ENCODE measurements at regions not wholly inside any gene's neighbourhood (a gene's known extent, or its start where the extent isn't known, plus 50 kb on each side); places are given as distances from the start of the nearest gene placed in this dataset.

GRCh38 chr11:134836561-134836960, 424.5 kb upstream of the B3GAT1 start:
- WGBS (ENCODE audit: insufficient coverage, low coverage, low lambda C conversion rate, missing lambda C conversion rate): 100% methylated on average over 1 of the region's 4 CpGs
- H3K4me1 ChIP-seq: no peaks in the 10 kb centered on the region
- ATAC-seq (no peak), DNase-seq (no peak)
- intact Hi-C loops (cut with DNase I): no loop called here
- H3K27me3 ChIP-seq: no peaks in the 10 kb centered on the region
- H3K4me3 ChIP-seq: no peak overlapping the region
- no peaks in the 10 kb centered on the region for H3K9me3 ChIP-seq
- H3K36me3 ChIP-seq: no peaks in the 10 kb centered on the region
- TF ChIP-seq, protein P1, sequence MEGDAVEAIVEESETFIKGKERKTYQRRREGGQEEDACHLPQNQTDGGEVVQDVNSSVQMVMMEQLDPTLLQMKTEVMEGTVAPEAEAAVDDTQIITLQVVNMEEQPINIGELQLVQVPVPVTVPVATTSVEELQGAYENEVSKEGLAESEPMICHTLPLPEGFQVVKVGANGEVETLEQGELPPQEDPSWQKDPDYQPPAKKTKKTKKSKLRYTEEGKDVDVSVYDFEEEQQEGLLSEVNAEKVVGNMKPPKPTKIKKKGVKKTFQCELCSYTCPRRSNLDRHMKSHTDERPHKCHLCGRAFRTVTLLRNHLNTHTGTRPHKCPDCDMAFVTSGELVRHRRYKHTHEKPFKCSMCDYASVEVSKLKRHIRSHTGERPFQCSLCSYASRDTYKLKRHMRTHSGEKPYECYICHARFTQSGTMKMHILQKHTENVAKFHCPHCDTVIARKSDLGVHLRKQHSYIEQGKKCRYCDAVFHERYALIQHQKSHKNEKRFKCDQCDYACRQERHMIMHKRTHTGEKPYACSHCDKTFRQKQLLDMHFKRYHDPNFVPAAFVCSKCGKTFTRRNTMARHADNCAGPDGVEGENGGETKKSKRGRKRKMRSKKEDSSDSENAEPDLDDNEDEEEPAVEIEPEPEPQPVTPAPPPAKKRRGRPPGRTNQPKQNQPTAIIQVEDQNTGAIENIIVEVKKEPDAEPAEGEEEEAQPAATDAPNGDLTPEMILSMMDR (IDR thresholded peaks at IDR 0.05): no peak
- no peak for TF ChIP-seq POLR2A (IDR thresholded peaks at IDR 0.05)
- H3K27ac ChIP-seq: no peak overlapping the region

DNA sequence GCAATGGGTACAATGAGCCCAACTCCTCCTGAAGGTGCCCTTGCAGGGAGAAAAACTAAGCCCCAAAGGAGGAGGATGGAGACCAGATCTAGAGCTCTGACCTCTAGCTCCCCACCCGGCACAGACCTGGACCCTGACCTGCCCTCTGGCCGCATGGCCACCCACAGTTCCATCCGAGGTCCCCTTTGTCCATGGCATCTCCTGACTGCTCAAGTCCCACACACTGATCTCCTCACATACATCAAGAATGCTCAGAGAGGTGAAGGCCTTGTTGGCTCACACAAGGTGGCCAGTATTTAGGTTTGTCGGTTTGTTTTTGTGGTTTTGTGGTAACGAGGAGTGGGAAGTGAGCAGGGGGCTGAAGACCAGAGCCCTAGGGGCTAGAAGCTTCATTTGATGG, 423.5 kb upstream of the B3GAT1 start:
- intact Hi-C loops (cut with DNase I): no loop called here
- H3K4me3 ChIP-seq: no peak overlapping the region
- DNase-seq (no peak), ATAC-seq (no peak)
- TF ChIP-seq POLR2A (IDR thresholded peaks at IDR 0.05): no peak
- no peaks in the 10 kb centered on the region for H3K9me3 ChIP-seq
- H3K4me1 ChIP-seq: no peaks in the 10 kb centered on the region
- no peak overlapping the region for H3K27ac ChIP-seq
- 15% methylated on average over 2 of the region's 5 CpGs for WGBS (ENCODE audit: insufficient coverage, low coverage, low lambda C conversion rate, missing lambda C conversion rate)
- no peaks in the 10 kb centered on the region for H3K36me3 ChIP-seq
- H3K27me3 ChIP-seq: no peaks in the 10 kb centered on the region

GRCh38 chr11:134830312-134830711, 418.3 kb upstream of the B3GAT1 start:
- TF ChIP-seq POLR2A (IDR thresholded peaks at IDR 0.05): no peak
- TF ChIP-seq, protein P1 (IDR thresholded peaks at IDR 0.05): no peak
- Histone ChIP-seq H3K36me3 (no peaks in the 10 kb centered on the region), H3K27ac (no peak overlapping the region), H3K27me3 (no peaks in the 10 kb centered on the region), H3K9me3 (no peaks in the 10 kb centered on the region), H3K4me3 (no peak overlapping the region), H3K4me1 (no peaks in the 10 kb centered on the region)
- DNase-seq (no peak), ATAC-seq (no peak)
- intact Hi-C loops (cut with DNase I): no loop called here

GRCh38 chr11:134823970-134824369, 411.9 kb upstream of the B3GAT1 start:
- intact Hi-C loops (cut with DNase I): no loop called here
- H3K27me3 ChIP-seq: no peaks in the 10 kb centered on the region
- H3K36me3 ChIP-seq: no peaks in the 10 kb centered on the region
- no peaks in the 10 kb centered on the region for H3K9me3 ChIP-seq
- TF ChIP-seq POLR2A (IDR thresholded peaks at IDR 0.05): no peak
- TF ChIP-seq, protein P1 (IDR thresholded peaks at IDR 0.05): no peak
- ATAC-seq (no peak), DNase-seq (no peak)
- WGBS (ENCODE audit: insufficient coverage, low coverage, low lambda C conversion rate, missing lambda C conversion rate): 64% methylated on average over 4 of the region's 4 CpGs
- no peaks in the 10 kb centered on the region for H3K4me1 ChIP-seq
- H3K27ac ChIP-seq: no peak overlapping the region
- H3K4me3 ChIP-seq: no peak overlapping the region

DNA sequence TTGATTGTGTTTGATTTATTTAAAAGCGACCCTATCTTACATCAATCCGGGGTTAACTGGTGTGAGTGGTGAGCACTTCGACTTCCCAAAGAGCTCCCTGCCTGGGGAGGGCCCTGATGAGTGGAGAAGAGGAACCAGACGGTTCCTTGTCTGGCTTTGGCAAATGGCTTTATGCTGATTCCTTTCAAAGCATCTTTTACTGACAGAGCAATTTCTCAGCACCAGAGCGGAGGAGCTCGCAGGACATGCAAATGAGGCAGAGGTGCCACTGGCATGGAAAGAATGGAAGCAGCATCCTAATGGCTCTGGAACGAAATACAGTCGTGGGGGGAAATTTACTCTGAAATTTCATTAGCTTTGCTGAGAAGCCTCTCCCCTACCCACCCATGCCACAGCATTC, 410.9 kb upstream of the B3GAT1 start:
- DNase-seq (no peak), ATAC-seq (no peak)
- Histone ChIP-seq H3K9me3 (no peaks in the 10 kb centered on the region), H3K27me3 (no peaks in the 10 kb centered on the region), H3K4me3 (no peak overlapping the region), H3K36me3 (no peaks in the 10 kb centered on the region), H3K27ac (no peak overlapping the region), H3K4me1 (no peaks in the 10 kb centered on the region)
- 51% methylated on average over 8 of the region's 8 CpGs for WGBS (ENCODE audit: insufficient coverage, low coverage, low lambda C conversion rate, missing lambda C conversion rate)
- intact Hi-C loops (cut with DNase I): no loop called here
- TF ChIP-seq POLR2A (IDR thresholded peaks at IDR 0.05): no peak

DNA sequence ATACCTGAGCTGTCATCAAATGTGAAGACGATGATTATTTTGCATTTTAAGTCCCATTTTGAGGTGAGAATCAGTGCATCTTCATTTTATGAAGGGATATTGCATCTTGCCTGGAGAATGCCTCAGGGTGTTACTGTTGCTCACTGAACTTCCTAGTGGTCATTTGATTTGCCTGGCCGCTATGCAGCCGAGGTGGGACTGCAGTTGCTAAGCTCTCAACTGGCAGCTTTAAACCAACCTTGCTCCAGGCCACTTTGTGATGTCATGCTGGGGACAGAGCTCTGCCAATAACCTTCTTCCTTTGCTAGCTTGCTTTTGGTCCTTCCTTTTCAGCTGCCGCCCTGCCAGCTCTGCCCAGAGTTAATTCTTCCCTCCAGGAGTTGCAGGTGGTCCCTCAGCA, 409.4 kb upstream of the B3GAT1 start:
- Histone ChIP-seq H3K27me3 (no peaks in the 10 kb centered on the region), H3K4me3 (no peak overlapping the region), H3K9me3 (no peaks in the 10 kb centered on the region), H3K36me3 (no peaks in the 10 kb centered on the region), H3K27ac (no peak overlapping the region), H3K4me1 (no peaks in the 10 kb centered on the region)
- 41% methylated on average over 2 of the region's 4 CpGs for WGBS (ENCODE audit: insufficient coverage, low coverage, low lambda C conversion rate, missing lambda C conversion rate)
- TF ChIP-seq, protein P1 (IDR thresholded peaks at IDR 0.05): no peak
- no peak for TF ChIP-seq POLR2A (IDR thresholded peaks at IDR 0.05)
- DNase-seq (no peak), ATAC-seq (no peak)
- intact Hi-C loops (cut with DNase I): no loop called here

Measured in right lobe of liver (tissue), 6 donors.